Right ventricle myocardium inferior (tissue), 1 donor: ENCODE measurements at regions not wholly inside any gene's neighbourhood (a gene's known extent, or its start where the extent isn't known, plus 50 kb on each side); places are given as distances from the start of the nearest gene placed in this dataset.

Experiments
- ATAC-seq: fragments of 200-7000 bp; cut with Tn5 transposase; one replicate; pipeline ENCODE4 v1.9.1; 2020; ENCODE audit warnings: mild to moderate bottlenecking, moderate library complexity
- DNase-seq: peaks from one replicate; pipeline ENCODE4 v3.0.0; 2021; ENCODE audit errors: missing footprints
- intact Hi-C: fragments of 100-400 bp; cut with DNase I; formaldehyde crosslinking; loops from one replicate; pipeline ENCODE4 v1.11.0; 2022
- donor health status: DM: no; HTN: yes; CAD: no; lungs with severe emphysema.

DNA sequence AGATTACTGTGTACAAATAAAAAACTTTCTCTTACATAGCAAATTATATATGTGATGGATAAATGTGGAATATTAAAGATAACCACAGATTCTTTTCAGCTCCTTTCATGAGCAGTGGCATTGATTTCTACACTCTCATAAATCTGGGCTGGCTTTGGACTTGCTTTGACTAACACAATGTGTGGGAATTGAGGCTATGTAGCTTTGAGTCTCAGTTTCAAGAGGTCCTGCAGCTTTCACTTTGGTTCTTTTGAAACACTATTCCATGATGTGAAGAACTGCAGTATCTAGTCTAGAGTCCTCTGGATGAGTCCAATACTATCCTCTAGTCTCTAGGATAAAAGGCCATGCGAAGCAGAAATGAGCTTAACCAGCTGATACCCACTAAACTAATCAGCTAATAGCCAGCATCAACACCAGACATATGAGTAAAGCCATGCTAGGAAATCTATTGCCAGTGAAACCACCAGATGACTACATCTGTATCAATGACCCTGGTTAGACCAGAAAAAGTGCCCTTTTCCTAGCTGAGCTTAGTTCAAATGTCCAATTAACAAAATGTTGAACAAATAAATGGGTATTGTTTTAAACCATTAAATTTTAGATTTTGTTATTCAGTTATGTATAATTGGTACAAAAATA lies 274.9 kb upstream of the ZPLD1 start:
- intact Hi-C loops: no loop called here
- DNase-seq: no peak
- ATAC-seq: no peak

DNA sequence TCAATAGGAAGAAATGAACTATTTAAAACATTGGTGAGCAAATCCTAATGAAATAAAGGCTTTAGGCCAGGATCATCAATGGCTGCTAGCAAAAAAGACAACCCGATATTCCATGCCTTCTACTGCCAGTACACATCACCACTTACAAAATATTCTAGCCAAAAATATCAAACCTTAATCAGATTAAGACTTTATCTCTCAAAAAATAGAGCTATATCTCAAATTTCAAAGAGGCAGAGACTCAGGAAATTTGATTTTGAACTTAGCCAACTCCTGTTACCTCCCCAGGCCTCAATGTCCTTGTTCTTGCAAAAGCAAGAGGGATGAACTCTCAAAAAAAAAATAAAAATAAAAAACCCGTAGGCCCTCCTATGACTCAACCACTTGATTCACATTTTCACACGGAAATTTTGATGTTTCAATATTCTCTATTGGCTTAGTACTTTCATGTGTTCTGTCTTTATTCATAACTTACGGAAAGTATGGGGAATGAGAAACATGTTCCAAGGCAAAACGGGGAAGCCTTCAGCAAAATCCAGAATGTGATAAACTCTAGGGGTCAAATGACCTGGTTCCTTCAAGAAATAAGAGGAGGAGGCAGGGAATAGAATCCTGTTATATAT lies 273.3 kb upstream of the ZPLD1 start:
- intact Hi-C loops: no loop called here
- ATAC-seq (no peak), DNase-seq (no peak)

DNA sequence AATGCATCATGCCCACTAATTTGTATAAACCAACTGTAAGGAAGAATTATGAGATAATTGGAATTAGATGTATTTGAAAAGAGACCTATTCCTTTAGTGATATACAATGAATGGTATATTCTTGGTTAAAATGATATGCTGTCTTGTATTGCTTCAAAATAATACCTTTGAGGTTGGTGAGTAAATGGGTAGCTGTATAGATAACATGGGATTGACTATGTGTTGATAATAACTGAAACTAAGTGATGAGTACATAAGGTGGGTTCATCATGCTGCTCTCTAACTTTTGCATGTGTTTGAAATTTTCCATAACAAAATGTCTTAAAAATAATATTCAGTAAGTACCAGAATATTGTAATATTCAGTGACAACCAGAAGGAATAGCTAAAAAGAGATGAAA lies 272.6 kb upstream of the ZPLD1 start:
- intact Hi-C loops: no loop called here
- ATAC-seq (no peak), DNase-seq (no peak)

DNA sequence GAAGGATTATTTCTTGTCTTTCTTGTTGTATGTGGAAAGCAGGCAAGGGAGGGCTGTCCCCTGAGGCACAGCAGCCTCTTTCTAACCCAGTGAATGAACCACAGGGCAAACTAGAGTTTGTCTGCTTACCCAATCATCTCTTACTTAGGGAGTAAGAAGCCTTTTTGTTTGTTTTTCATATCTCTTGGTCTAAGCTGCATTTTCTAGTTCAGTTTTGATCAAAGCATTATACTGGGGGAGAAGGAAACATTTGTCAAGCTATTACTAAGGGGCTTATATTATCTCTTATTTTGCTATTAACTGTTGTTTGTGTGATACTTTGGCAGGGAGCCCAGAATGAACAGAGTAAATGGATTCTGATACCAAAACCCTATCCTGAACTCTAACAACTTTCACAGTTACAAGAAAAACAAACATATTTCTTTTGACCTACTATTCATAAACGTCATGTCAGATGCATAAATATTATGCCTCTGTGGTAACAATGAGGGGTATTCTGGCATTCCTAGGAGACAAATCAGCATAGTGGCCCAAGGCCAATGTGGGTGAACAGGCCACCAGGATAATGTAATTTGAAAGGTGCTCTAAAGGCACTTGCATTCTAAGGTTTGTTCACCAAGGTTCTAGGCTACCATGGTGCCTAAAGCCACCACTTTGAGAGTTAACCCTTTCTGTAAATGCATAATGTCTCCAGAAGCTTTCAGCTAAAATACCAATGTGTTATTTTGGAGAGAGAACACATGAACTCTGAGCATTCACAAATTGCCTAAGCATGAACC lies 271.6 kb upstream of the ZPLD1 start:
- DNase-seq (peak; percentile 66), ATAC-seq (peak; percentile 91)
- intact Hi-C loops: no loop called here

DNA sequence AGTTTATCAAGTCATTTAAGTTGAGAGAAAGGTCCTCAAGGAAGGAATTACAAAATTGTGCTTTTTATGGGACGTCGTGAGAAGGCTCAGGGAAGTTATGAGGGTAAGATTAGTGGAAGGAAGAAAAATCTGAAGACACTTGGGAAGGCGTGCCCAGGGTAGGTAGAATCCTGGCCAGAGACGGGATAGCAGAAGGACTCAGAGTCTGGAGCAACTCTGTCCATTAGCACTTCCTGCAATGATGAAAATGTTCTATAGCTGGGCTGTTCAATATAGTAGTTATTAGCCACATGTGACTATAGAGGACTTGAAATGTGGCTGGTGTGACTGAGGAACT lies 271.0 kb upstream of the ZPLD1 start:
- ATAC-seq (no peak), DNase-seq (no peak)
- intact Hi-C loops: no loop called here

DNA sequence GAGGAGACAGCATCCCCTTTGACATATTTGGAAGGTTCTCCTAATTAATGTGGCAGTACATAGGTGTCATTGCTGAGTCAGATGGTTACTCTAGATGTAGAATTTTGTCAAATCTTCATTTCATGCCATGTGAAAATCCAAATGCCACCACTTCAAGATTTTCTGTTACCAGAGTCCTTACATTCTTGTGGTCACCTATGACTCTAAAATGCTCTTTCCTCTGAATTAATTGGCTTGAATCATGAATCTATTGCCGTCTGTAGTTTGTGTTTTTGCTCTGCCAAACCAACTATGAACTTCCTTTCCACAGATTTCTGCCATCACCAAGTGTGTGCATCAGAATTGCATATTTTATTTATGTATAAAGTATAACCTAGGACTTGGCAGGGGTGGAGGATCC lies 269.4 kb upstream of the ZPLD1 start:
- DNase-seq: no peak
- intact Hi-C loops: no loop called here
- no peak for ATAC-seq

DNA sequence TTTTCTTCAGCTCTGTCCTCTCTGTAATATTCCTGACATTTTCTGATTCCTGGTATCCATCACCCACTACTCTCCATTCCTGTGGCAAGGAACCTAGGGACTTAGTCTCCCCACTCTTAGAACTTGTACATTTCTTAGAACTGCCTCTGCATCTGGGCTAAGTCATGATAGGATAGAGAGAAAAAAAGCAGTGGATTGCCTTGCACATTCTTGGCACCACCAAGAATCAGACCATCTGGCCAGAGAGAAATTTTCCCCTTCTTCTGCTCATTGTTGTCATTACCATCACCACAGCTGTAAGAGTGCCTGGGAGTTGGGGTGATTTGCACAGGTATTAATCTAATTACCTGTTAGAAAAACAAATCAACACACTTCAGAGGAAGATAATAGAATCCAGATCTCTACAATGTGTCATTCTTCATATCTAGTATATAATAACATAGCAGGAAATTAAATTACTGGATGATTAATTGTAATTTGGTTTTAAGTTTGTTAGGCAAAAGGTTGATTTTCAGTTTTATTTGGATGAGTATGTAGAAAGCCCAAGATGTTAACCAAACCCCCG lies 264.8 kb upstream of the ZPLD1 start:
- peak; percentile 48 for ATAC-seq
- intact Hi-C loops: no loop called here

DNA sequence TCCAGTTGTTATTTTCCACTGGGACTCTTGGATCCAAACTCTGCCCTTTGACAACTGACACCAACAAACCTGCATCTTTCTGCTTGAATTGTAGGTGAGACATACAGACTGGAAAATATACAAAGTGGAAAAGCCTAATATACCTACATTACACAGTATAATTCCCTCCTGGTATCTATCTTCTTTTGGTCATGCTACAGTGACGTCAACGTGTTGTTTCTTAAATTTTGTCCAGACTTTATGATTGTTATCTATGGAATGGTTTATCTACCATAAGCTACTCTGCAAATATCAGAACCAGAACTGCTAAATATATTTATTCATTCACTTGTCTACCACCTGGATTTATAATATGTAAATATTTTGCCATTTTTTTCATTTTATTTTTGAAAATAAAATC lies 264.3 kb upstream of the ZPLD1 start:
- no peak for DNase-seq

More for the DNA sequence above, 264.8 kb upstream of the ZPLD1 start:
- no peak for DNase-seq

DNA sequence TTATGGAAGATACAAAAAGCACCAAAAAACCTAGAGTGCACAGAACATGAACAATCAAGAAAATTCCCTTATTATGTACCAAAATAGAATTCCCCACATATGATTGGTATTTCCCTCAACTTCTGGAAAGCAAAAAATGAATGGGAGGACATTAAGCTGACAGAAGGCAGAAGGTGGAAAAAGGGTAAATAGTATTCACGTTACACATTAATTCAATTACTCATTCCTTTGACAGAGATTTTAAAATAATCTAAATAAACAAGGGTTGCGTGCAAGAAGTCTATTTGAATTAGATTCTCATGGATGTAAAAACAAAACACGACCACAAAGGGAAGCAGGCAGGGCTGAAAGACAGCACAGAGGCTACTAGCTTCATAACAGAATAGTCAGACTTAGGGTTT lies 260.5 kb upstream of the ZPLD1 start:
- intact Hi-C loops: no loop called here
- DNase-seq (no peak), ATAC-seq (no peak)

More for the DNA sequence above, 264.3 kb upstream of the ZPLD1 start:
- intact Hi-C loops: no loop called here
- ATAC-seq: no peak

DNA sequence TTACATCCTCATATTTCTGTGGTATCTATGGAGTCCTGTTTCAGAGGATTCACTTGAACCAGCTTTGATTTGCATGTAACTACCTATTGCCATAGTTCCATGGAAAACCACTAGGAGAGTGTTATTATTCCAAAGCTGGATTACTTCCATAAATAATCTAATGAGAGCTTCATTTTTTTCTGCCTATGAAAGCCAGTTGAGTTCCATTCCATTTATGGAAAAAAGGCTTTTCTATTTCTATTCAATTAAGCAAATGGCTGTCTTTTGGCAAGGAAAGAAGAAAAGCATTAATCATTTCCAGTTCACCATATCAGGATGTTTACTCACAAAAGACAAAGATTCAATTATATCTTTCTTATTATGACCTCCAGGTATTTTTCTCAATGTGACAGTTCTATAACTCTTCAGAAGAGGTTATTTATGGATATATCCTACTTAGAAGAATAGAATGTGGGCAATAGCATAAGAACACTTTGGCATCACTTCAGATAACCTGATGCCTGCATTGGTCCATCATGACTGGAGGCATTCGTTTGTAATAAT lies 259.9 kb upstream of the ZPLD1 start:
- DNase-seq (no peak), ATAC-seq (no peak)
- intact Hi-C loops: no loop called here

DNA sequence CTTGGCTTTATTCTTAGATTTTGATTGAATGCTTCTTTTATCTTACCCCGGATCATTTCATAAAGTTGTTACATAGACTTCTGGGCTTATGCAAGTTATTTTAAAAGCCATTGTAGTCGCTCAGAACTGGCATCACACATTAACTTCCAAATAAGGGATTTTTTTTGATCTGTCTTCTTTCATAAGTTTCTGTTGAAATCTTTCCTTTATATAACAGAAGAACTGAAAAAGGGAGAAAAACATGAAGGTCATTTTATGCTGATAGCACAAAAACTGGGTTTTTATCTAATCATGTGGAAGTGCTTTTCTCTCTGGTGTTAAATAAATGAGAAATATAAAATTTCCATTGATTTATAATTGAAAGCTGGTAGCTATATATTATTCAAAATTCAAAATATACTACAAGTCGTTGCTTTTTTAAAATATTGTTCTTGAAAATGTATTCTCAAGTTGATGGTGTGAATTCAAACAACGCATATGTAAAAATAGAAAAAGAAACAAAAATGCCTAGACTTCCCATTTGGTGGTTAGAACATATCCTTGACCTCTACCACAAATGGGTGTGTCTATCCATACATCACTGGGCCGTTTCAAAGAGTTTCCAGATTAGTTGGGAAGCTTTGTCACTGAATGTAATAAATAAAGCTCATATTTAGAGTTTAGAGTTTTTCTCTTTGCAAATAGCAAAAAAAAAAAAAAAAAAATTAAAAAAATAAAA lies 258.3 kb upstream of the ZPLD1 start:
- intact Hi-C loops: no loop called here
- no peak for ATAC-seq
- DNase-seq: no peak

DNA sequence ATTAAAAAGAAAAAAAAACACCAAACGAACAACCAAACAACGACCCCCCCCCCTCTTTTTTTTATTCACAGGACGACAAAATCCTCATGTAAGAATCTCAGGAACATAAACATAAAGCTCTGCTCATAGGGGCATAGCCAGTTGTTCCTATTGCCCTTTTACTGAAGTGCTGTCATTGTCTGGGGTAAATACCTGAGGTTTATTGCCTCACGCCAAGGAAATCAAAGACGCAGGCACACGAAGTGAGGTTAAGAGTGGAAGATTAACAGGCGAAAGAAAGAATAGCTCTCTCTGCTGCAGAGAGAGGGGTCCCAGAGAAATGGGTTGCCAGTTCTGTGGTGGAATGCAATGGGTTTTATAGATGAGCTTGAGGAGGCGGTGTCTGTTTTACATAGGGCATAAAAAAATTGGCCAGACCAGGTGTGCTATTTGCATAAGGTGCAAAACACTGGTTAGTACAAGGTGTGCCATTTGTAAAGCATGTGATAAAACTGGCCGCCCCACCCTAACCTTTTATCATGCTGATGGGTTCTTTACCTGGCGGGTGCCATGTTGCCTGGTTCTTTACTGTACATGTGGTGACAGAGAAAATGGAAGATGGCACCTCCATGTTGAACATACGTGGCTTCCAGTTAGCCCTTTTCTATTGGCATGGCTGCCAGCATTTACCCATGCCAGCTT lies 257.6 kb upstream of the ZPLD1 start:
- no peak for DNase-seq
- ATAC-seq: no peak
- intact Hi-C loops: no loop called here

DNA sequence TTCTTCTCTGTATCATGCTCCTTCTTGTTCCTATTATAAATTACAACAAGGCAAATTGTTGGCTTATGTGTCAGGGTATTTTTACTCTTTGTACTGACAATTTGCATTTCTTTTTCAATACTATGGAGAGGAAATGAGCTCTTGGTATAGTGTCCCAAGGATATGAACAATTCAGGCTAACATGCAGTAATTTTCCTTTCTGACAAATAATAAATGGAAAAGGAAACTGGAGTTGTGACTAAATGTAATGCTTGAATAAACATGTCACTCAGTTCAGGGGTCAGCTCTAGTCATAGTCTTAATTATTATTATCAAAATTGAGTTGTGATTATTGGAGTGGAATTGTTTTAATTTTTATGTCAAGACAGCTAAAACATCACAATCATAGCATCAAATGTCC lies 256.0 kb upstream of the ZPLD1 start:
- DNase-seq (no peak), ATAC-seq (no peak)
- intact Hi-C loops: no loop called here

DNA sequence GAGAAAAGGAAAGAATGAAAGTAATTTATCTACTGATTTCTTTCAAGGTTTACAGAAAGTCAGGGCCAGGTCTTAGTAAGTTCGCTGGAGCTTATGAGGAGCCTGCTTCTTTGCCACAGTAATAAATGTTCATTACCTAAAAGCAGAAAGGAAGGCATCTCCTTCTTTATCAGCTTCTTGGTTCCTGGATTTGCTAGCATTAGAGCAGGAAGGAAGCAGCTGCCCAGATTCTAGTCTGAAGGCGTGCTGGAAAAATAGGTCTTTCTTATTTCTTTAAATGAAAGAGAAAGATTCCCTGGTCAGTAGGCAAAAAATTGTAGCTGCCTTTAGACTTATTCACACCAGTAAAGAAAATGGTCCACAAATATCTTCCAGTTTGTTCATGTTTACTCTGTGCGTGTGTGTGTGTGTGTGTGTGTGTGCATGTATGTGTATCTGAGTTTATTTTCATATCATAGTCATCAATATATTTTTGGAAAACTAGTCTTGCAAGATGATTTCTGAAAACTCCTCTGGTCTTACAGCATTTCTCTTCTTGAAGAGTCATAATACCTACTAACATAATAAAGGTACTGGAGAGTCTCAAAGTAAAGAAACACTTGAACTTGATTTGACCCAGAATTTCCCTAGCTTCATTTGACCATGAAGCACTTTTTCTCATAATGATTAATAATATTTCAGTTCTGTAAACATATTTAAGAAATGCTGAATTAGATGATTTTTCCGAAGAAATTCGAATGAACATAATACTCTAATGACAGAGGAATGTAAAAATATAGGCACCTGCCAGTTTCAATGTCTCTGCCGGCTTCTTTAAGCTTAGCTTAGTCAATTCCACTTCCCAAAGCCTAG lies 255.3 kb upstream of the ZPLD1 start:
- ATAC-seq (no peak), DNase-seq (no peak)
- intact Hi-C loops: loop anchor here (5.0 kb wide), 1 partner anchor 332 kb away; the partner anchor contains the start of gene NFKBIZ

DNA sequence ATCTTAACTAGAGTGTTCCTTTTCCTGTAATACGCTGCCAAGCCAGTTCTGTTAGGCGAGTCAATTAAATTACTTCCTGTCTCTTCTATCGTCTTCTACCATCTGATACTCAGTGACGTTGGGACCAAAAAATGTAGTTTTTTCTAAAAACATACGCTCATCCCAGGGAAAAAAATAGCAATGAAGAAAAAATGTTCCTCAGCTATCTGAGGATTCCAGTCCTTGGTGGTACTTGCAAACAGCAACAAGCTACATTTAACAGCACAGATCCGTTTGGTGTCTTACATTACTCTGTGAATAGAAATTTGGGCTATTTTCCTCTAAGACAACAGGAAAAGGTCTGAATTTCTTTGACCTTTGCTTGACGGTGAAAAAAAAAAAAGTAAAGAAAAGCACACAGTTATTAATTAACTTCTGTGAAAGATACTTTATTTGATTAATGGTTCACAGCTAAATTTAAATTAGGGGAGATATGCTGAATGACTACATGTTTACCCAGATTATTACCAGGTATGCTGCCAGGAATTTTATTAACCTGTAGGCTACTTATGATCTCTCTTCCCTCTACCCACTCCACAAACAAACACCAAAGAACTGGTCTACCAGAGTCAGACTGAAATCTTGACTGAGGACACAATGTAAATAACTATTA lies 254.4 kb upstream of the ZPLD1 start:
- intact Hi-C loops: loop anchor here (5.0 kb wide), 1 partner anchor 333 kb away; the partner anchor contains the start of gene NFKBIZ
- DNase-seq (no peak), ATAC-seq (peak; percentile 67)

DNA sequence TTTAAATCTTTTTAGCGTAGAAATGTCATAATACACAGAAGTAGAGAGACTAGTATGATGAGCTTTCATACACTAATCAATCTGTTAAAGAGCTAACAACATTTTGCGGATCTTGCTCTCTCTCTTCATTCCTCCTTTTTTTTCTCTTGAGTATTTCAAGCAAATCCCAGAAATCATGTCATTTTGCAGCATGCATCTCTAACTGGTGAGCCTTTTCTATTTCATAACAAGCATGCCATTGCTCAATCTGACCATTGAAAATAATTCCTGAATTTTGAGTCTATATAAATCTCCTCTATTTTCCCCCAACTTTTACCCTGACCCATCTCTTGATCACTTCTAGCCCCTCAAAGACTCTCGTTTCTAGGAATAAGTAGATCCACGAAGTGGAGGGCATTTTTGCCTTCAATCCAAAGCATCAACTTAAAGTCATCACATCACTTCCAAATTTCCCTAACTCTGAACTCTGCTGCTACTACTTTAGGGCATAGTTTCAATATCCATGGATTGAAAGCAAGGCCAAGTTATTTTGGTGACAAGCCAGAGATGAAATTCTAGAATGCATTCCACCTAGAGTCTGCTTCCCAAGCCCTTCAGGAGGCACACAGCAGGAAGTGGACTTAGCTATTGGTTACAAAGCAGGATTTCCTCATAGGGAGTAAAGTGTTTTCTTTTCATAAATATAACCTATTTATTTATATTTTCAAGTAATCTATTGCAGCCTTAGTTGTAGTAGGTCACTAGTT lies 253.5 kb upstream of the ZPLD1 start:
- intact Hi-C loops: loop anchor here (5.0 kb wide), 1 partner anchor 334 kb away; the partner anchor contains the start of gene NFKBIZ
- DNase-seq: no peak
- peak; percentile 61 for ATAC-seq
